ENCODE measurements at regions not wholly inside any gene's neighbourhood (a gene's known extent, or its start where the extent isn't known, plus 50 kb on each side); places are given as distances from the start of the nearest gene placed in this dataset.

DNA sequence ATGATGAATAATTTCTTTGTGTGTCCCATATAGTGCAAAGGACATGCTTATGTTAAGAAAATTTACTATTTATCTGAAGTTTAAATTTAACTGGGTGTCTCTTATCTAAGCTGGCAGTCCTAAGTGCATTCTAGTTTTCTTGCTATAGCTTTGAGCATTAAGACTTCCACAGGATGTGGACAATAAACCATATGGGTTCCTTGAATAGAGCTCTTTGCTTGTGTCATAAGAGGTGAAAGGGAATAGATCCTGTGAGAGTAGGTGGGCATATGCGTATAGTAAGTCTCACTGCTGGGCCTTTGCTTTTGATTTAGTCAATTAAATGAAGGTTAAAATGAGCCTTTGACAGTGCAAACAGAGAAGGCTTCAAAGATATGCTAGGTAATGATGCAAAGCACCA lies 223.4 kb upstream of the GYPA start:
- TF ChIP-seq TCF12 (IDR thresholded peaks at IDR 0.05; ENCODE audit: low read depth) (no peak), CREB1 (IDR thresholded peaks at IDR 0.05; ENCODE audit: low read depth) (no peak), EP300 (IDR thresholded peaks at IDR 0.05; ENCODE audit: borderline replicate concordance) (no peak), FOXM1 (IDR thresholded peaks at IDR 0.05; ENCODE audit: borderline replicate concordance, low read depth) (no peak)
- TF ChIP-seq, protein P1, sequence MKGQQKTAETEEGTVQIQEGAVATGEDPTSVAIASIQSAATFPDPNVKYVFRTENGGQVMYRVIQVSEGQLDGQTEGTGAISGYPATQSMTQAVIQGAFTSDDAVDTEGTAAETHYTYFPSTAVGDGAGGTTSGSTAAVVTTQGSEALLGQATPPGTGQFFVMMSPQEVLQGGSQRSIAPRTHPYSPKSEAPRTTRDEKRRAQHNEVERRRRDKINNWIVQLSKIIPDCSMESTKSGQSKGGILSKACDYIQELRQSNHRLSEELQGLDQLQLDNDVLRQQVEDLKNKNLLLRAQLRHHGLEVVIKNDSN (IDR thresholded peaks at IDR 0.05), result no peak

DNA sequence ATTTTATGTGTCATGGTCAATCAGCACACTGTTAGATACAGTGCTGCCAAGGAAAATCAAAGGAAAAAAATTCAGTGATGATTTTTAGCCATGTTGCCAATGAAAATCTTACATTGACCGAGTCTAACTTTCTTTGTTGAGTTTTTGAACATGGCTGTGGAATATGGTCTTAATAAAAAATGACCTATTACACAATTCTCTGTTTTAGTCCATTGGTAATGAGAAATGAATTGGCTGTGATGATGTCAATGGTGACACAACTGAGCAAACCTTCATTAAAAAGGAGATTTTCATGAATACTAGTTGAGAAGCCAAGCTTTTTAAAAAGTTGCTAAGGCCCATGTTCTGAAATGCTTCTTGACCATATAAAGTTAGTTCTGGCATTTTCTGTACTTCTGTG lies 225.9 kb upstream of the GYPA start:
- no peak for TF ChIP-seq CREB1 (IDR thresholded peaks at IDR 0.05; ENCODE audit: low read depth)
- no peak for TF ChIP-seq YY1 (IDR thresholded peaks at IDR 0.05; ENCODE audit: low read depth)
- TF ChIP-seq EP300 (IDR thresholded peaks at IDR 0.05; ENCODE audit: borderline replicate concordance), result no peak

DNA sequence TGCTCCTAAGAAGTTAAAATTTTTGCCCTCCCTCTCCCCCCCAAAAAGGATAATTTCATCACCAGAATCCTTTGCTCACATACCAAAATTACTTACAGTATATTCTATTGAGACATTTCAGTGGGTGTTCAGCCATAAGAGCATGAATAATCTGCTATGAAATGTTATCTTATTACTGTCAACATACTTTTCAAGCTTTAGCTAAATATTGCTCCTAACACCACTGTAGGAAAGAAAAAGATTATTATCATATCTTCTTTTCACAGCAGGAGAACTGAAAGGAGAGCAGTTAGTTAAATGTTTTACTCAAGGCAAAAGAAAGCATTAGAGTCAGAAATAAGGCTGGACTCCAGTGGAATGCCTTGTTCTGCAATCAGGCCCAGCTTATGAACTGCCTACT lies 231.0 kb upstream of the GYPA start:
- TF ChIP-seq, protein P2, sequence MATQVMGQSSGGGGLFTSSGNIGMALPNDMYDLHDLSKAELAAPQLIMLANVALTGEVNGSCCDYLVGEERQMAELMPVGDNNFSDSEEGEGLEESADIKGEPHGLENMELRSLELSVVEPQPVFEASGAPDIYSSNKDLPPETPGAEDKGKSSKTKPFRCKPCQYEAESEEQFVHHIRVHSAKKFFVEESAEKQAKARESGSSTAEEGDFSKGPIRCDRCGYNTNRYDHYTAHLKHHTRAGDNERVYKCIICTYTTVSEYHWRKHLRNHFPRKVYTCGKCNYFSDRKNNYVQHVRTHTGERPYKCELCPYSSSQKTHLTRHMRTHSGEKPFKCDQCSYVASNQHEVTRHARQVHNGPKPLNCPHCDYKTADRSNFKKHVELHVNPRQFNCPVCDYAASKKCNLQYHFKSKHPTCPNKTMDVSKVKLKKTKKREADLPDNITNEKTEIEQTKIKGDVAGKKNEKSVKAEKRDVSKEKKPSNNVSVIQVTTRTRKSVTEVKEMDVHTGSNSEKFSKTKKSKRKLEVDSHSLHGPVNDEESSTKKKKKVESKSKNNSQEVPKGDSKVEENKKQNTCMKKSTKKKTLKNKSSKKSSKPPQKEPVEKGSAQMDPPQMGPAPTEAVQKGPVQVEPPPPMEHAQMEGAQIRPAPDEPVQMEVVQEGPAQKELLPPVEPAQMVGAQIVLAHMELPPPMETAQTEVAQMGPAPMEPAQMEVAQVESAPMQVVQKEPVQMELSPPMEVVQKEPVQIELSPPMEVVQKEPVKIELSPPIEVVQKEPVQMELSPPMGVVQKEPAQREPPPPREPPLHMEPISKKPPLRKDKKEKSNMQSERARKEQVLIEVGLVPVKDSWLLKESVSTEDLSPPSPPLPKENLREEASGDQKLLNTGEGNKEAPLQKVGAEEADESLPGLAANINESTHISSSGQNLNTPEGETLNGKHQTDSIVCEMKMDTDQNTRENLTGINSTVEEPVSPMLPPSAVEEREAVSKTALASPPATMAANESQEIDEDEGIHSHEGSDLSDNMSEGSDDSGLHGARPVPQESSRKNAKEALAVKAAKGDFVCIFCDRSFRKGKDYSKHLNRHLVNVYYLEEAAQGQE (IDR thresholded peaks at IDR 0.05; ENCODE audit: low read depth), result no peak
- TF ChIP-seq TCF12 (IDR thresholded peaks at IDR 0.05; ENCODE audit: low read depth) (no peak), EGR1 (IDR thresholded peaks at IDR 0.05) (no peak), FOXM1 (IDR thresholded peaks at IDR 0.05; ENCODE audit: borderline replicate concordance, low read depth) (no peak), NFIC (IDR thresholded peaks at IDR 0.05) (no peak), CREB1 (IDR thresholded peaks at IDR 0.05; ENCODE audit: low read depth) (no peak), CEBPB (IDR thresholded peaks at IDR 0.05) (no peak), TAF1 (IDR thresholded peaks at IDR 0.05; ENCODE audit: low read depth) (no peak), YY1 (IDR thresholded peaks at IDR 0.05; ENCODE audit: low read depth) (no peak), ZBTB7A (IDR thresholded peaks at IDR 0.05; ENCODE audit: low read depth) (no peak), EP300 (IDR thresholded peaks at IDR 0.05; ENCODE audit: borderline replicate concordance) (no peak), TEAD4 (IDR thresholded peaks at IDR 0.05) (no peak), RAD21 (IDR thresholded peaks at IDR 0.05; ENCODE audit: low read depth) (no peak)
- TF ChIP-seq, protein P1 (IDR thresholded peaks at IDR 0.05), result no peak
- TF ChIP-seq, protein P3, sequence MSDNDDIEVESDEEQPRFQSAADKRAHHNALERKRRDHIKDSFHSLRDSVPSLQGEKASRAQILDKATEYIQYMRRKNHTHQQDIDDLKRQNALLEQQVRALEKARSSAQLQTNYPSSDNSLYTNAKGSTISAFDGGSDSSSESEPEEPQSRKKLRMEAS (IDR thresholded peaks at IDR 0.05), result no peak

DNA sequence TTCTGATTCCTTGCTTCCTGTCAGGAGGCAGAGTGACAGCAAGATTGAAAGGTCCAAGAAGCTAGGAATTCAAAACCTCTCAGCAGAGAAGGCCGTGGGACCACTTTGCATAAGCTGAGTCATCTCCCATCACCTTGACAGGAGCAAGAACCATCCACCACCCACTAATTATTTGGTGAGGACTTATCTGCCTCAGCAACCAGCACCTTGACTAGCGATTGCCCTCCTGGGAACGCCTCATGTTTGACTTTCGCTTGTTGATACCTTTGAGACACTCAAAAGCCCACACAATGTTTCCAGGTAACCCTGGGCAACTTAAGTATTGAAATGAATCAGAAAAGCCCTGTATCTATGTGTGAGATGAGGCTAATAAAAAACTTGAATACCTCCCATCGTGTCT lies 233.5 kb upstream of the GYPA start:
- no peak for TF ChIP-seq RAD21 (IDR thresholded peaks at IDR 0.05; ENCODE audit: low read depth)
- no peak for TF ChIP-seq CREB1 (IDR thresholded peaks at IDR 0.05; ENCODE audit: low read depth)
- TF ChIP-seq EP300 (IDR thresholded peaks at IDR 0.05; ENCODE audit: borderline replicate concordance), result no peak
- TF ChIP-seq TAF1 (IDR thresholded peaks at IDR 0.05; ENCODE audit: low read depth), result no peak
- TF ChIP-seq, protein P2 (IDR thresholded peaks at IDR 0.05; ENCODE audit: low read depth), result no peak
- no peak for TF ChIP-seq FOXM1 (IDR thresholded peaks at IDR 0.05; ENCODE audit: borderline replicate concordance, low read depth)
- TF ChIP-seq CEBPB (IDR thresholded peaks at IDR 0.05), result no peak
- TF ChIP-seq, protein P1 (IDR thresholded peaks at IDR 0.05), result no peak
- TF ChIP-seq YY1 (IDR thresholded peaks at IDR 0.05; ENCODE audit: low read depth), result no peak
- TF ChIP-seq EGR1 (IDR thresholded peaks at IDR 0.05), result no peak
- no peak for TF ChIP-seq TEAD4 (IDR thresholded peaks at IDR 0.05)
- no peak for TF ChIP-seq TCF12 (IDR thresholded peaks at IDR 0.05; ENCODE audit: low read depth)
- TF ChIP-seq, protein P3 (IDR thresholded peaks at IDR 0.05), result no peak
- no peak for TF ChIP-seq ZBTB7A (IDR thresholded peaks at IDR 0.05; ENCODE audit: low read depth)
- TF ChIP-seq NFIC (IDR thresholded peaks at IDR 0.05), result no peak

DNA sequence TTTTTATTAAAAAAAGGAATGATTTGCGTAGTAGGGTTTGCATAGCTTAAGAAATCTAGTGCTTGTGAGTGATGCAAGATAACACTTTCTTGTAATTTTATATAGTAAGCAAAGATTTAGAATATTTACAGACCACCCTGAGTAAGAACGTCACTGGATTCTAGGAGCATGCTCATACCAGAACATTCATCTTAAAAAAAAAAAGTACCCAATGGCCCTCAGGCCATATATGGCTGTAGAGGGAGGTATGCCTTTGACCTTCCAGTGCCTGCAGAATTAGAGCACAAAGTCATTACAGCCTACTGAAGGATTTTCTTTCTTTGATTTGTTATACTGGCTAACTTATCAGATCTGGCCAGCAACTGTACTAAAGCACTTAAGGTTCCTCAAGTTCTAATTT lies 236.3 kb upstream of the GYPA start:
- TF ChIP-seq CEBPB (IDR thresholded peaks at IDR 0.05) (no peak), YY1 (IDR thresholded peaks at IDR 0.05; ENCODE audit: low read depth) (no peak), ZBTB7A (IDR thresholded peaks at IDR 0.05; ENCODE audit: low read depth) (no peak), EGR1 (IDR thresholded peaks at IDR 0.05) (no peak), EP300 (IDR thresholded peaks at IDR 0.05; ENCODE audit: borderline replicate concordance) (no peak), FOXM1 (IDR thresholded peaks at IDR 0.05; ENCODE audit: borderline replicate concordance, low read depth) (no peak), TEAD4 (IDR thresholded peaks at IDR 0.05) (no peak), RAD21 (IDR thresholded peaks at IDR 0.05; ENCODE audit: low read depth) (no peak), TCF12 (IDR thresholded peaks at IDR 0.05; ENCODE audit: low read depth) (no peak), NFIC (IDR thresholded peaks at IDR 0.05) (no peak), CREB1 (IDR thresholded peaks at IDR 0.05; ENCODE audit: low read depth) (no peak), TAF1 (IDR thresholded peaks at IDR 0.05; ENCODE audit: low read depth) (no peak)
- TF ChIP-seq, protein P3 (IDR thresholded peaks at IDR 0.05), result no peak
- TF ChIP-seq, protein P1 (IDR thresholded peaks at IDR 0.05), result no peak
- TF ChIP-seq, protein P2 (IDR thresholded peaks at IDR 0.05; ENCODE audit: low read depth), result no peak
